HG03354 (cell line): ENCODE measurements at regions not wholly inside any gene's neighbourhood (a gene's known extent, or its start where the extent isn't known, plus 50 kb on each side); places are given as distances from the start of the nearest gene placed in this dataset.

Source experiments
- ATAC-seq: cut with Tn5 transposase; IDR thresholded peaks from one replicate; pipeline ENCODE4 v1.9.1; 2021; ENCODE audit warnings: mild to moderate bottlenecking; ENCODE audit not compliant: unreplicated experiment, poor library complexity, severe bottlenecking

DNA sequence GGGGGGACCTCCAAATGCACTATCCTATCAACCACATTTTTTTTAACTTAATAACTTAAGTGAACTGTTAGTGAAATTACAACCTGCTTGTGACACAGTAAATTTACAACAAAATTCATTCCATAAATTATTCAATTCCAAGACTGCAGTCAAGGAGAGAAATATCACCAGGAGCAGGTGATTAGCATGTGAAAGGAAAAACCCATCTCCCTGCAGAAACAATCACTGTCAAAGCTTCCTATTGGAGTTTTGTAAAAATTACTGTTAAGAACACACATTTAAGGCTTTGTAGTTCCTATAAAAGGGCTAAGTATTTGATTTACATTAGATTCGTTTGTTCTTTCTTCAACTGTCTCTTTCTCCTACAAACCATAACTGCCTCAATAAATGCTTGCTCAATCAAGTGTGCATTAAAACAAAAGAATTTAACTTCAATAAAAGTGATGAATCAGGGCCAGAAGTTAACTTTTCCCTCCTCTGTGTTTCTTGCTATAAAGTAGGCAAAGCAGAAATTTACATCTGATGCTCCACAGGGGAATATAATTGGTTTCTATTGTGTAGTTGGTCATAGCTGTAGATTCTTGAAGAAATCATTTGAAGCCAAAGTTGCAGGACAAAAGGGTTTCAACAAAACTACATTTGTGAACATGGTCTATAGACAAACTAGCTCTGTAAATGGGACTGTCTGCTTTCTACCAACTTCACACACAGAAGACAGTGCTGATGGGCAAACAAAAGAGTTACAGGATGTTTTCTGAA is 195.1 kb upstream of the PSMD7 start:
- no peak for ATAC-seq

DNA sequence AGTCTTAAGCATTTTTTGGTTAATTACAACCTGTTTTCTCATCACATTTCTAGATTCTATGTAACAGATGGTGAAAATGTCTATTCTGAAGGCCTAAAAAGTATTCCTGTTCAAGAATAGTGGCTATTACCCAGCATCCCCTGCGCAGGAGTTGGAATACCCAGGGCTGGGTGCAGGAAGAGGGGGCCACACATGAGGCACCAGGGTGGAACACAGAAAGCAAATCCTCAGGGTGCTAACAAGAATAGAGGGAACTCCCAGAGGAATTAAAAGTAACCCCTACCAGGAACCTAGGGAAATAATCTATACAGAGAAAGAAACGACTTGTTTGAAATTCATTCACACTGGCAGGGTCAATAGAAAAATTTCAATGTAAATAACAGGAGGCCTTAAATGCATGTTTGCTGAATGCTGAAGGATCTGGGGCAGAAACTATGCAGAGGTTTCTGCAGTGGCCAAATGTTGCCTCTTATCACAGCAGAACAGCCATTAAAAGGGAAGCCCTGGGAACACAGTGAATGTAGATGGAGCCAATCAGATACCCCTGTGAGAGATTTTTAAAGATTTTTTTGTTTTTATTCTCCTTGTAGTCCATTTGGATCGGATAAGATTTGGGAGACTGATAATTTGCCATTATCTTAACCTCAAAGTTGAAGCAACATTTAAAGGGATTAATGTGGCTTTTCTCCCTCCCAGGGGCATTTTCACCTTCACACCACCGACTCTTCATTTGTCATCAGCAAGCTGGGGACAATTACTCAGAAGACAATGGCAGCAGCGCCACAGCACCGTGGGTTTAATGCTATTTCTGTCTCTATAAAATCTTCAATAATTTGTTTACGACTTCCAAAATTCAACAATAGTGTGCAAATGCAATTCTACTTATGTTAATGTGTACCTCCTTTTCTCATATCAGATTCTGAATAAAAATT is 196.0 kb upstream of the PSMD7 start:
- no peak for ATAC-seq

DNA sequence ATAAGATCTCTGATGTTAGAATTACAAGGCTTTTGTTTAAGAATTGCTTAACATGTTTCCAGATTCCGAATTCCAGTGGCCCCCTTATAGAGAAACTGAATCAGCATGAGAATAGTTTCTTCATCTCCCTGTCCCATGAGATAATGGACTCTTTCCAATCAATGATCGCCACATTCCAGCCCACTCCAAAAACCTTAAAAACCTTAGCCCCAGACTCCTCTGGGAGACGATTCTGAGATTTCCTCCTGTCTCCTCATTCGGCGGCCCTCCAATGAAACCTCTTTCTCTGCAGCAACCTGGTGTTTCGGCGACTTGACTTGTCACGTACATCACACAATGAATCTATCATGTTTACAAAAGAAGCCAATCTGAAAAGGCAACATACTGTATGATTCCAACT is 197.1 kb upstream of the PSMD7 start:
- ATAC-seq: no peak

DNA sequence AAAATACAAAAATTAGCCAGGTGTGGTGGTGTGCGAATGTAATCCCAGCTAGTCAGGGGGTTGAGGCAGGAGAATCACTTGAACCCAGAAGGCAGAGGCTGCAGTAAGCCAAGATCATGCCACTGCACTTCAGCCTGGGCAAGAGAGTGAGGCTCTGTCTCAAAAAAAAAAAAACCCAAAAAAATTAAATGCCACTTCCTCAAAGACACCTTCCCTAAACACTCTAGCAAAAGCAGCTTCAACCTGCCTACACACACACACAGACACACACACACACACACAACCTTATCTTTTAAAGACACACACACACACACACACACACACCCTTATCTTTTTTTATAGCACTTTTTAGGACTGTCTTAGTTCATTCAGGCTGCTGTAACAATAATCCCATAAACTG is 201.7 kb upstream of the PSMD7 start:
- ATAC-seq: no peak

DNA sequence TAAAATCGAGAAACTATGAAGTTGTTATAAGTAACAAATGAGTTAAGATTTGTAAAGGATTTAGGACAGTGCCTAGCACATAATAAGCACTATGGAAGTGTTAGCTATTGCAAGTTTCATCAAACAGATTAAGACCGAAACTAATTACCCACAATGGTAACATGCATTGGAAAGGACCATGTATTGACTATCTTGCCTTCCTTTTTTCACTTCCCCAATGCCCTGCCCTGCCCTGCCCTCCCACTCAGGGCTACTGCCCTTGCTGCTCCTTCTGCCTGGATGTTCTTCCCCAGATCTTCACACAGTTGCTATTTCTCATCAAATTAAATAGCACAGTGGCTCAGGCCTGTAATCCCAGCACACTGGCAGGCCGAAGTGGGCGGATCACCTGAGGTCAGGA is 202.1 kb upstream of the PSMD7 start:
- no peak for ATAC-seq

DNA sequence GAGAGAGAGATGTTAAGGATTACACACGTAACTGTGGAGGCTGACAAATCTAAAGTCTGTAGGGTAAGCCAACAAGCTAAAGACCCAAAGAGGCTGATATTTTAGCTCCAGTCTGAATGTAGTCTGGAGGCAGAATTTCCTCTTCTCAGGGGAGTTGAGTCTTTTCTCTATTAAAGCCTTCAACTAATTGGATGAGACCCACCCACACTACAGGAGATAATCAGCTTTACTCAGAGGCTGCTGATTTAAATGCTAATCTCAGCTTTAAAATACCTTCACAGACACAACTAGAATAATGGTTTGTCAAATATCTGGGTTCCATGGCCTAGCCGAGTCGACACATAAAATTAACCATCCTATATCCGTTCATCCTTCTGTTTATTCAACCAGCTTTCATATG is 204.3 kb upstream of the PSMD7 start:
- ATAC-seq: no peak

DNA sequence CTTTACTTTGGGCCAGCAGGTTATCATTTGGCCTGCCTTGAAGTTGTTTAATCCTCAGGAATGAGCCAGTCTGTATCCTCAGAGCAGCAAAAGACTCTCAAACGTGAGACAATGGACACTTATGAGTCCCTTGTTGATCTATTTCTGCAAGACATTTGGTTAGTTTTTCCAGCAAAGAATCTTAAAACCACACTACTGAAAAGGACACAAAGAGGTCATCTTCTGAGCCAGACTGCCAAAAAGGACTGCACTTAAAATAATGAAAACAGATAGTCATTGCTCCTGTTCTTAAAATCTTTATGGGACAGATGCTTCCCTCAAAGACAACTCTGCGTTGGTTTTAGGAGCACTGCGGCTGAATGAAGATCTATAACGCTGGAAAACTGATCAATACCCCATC is 205.7 kb upstream of the PSMD7 start:
- no peak for ATAC-seq

DNA sequence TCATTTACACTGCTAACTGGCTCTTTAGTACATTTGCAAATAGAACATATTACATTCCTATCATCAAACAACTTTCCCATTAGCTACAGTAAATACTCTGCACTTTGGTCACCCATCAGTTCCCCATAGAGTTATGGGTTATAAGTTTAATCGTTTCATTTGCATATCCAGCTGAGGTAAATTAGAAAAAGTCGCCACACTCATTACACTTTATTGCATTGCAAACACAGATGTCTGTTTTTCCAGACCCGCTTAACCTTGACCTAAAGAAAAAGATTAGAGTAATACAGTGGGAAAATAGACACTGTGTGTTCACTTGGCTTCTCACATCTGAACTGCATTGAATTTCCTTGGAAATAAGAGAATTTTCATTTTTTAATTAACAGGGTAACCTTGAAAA is 213.1 kb upstream of the PSMD7 start:
- ATAC-seq: no peak

DNA sequence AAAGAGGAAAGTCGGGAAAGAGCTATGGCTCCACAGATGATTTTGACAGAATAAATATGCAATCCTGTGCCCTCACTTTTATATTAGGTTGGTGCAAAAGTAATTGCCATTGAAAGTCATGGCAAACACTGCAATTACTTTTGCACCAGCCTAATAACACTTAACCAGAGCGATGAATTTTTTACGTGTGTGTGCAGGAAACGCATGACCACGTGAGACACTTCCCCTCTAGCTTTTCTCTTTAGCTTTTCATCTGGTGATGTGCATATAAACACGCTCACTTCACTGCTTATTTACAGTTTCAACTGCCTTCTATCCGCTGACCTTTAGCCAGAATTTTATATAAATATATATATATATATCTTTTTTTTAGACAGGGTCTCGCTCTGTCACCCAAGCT is 216.3 kb upstream of the PSMD7 start:
- ATAC-seq: no peak

DNA sequence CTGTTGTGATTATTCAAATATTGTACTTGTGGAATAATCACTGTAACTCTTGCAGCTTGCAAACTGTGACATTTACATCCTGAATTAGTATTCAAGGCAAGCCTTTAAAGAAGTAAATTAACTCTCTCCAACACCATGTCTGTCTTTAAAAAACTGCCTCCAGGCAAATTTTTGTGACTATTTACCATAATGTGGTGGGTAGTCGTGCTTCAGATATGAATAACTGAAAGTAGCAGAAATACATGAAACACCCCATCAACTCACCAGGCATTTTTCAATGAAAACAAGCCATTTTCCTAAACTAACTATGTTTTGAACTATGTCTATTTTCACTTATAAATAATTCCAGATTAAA is 217.4 kb upstream of the PSMD7 start:
- ATAC-seq: peak; percentile 78

DNA sequence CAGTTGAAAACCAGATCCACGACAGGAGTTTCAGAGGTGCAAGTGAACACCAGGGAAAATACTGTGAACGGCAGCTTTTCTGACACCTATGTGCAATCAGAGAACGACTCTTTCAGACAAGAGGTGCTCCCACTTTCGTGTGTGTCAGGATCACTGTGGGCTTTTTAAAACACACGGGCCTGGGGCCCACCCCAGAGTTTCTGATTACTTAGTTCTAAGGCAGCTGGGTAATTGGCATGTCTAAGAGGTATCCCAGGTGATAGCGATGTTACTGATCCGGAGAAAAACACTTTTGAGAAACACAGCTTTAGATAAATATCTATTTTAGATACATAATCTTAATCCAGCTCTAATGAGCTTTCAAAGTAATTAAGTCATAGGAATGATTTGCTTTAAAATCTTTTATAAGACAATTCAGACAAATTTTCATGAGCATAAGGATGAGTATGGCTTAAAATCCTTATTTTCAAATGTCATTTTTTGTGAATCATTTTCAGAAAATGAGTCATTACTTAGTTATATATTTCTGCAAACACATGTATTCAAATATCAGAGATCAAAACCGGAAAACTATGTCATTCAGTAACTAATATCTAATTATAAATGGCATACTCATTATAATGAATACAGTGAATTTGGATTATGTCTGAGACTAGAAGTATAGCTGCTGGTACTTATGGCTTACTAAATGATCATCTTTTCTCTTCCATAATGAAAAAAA is 217.9 kb upstream of the PSMD7 start:
- peak; percentile 84 for ATAC-seq

DNA sequence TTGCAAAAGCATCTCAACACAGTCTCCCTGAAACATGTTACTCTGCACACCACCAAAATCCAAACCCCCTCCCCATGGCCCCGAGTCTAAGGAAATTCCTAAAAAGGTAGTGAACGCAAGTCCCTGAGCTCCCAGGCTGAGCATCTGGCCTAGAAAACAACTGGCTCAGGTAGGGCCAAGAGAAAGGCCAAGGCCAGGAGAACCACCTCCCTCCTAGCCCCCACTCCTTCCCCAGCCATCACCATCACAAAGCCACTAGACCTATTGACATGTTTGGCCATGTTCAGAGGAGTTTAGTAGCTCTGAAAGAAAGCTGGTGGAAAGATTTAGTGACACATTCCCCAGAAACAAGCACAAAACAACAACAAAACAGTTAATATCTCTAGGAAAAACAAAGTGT is 220.0 kb upstream of the PSMD7 start:
- ATAC-seq: no peak

DNA sequence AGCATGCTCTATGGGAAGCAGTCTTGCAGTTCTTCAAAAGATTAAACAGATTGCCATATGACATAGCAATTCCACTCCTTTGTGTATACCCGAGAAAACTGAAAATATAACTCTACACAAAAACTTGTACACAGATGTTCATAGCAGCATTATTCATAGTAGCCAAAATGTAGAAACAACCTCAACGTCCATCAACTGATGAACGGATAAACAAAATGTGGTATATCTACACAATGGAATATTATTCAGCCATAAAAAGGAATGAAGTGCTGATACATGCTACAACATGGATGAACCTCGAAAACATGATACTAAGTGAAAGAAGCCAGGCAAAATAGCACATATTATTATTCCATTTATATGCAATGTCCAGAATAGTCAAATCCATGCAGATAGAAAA is 221.2 kb upstream of the PSMD7 start:
- ATAC-seq: no peak

DNA sequence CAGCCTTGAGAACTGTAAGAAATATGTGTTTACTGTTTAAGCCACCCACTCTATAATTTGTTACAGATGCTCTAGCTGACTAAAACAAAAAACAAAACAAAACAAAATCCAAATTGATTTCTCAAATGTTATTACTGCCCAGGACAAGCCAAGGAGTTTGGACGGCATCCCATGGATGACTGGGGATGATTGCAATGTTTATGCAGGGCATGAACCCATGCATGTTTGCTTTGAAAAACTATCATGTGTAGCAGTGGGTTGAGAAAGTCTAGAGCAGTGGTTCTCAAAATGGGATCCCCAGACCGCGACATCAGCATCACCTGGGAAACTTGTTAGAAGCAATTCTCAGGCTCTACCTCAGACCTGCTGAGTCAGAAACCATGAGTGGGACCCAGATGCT is 223.2 kb upstream of the PSMD7 start:
- ATAC-seq: no peak

DNA sequence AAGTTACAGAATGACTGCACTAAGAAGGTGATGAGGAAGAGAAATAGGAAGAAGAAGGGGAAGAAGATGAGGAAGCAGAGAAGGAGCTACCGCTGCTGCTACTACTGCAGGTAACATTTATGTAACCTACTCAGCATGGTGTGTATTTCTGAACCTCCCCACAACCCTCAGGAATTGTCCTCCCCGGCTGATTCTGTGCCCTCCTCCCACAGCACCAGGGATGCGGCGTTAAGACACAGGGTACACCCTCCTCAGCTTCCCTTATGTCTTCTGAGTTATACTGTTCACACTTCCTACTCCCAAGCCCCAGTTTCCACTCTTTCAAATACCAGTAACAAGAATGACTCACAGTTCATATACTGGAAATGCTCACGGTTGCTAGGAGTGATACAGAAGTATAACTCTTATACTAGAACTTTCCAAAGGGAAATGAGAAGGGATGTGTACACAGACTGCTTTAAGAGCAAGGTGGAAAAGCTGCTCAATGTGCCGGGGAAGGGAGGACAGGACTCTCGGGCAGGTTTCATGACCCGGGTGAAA is 224.5 kb upstream of the PSMD7 start:
- ATAC-seq: no peak

DNA sequence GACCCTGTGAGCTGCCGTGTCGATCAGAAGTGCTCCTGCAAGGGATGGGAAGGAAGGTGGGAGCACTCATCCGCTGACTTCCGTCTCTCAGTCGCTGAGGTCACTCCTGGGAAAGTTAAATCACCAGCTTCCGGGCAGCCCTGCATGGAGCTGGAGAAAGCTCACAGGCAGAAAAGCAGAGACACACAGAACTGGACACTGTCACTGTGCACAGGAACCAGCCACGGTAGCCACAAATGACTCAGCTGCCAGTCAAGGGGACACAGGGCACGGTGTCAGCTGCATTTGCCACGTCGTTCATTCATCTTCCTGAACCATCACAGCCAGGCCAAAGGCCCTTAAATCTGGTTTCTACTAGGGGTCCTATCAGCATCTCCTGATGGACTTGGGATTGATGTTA is 226.4 kb upstream of the PSMD7 start:
- ATAC-seq: no peak

DNA sequence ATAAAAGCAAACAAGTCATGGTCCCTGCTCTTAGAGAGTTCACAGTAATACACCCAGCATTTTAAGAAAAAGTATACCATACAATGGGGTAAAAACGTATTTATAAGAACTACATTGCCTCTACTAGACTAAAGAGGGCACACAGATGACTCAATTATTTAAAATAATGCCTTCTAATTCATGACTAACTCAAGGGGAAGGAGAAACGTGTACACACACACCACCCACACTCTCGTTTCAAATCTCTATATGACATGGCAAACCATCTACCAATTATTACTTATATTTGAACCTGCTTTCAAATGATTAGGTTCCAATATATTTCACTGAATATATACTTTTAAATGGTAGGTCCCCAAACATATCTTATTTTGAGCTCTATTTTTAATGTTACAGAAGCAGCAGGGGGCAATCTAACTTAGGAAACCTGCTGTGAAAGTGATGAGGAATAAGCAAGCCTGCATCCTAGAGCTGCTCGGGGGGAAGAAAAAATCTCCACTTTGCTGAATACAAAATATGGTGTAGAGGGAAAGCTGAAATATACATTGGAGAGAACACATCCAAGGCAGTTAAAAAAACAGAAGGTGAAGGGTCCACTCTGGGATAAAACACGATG is 232.4 kb upstream of the PSMD7 start:
- no peak for ATAC-seq

DNA sequence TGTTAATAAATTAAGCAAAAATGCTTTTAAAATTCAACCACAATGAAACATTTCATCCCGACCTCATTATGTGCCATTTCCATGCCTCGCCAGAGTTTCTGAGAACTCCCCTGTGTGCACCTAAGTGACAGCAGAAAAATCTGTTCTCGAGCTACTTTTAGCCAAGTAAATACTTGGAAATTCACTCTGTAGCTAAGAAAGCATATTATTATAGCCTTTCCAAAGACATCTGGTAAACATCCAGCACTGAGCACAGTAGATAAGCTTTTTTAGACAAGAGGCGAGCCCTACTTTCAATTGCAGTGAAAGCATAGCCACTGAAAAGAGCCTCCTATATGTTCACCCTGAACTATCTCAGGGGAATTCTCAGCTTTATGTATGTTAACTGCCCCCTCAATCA is 242.8 kb upstream of the PSMD7 start:
- ATAC-seq: no peak

DNA sequence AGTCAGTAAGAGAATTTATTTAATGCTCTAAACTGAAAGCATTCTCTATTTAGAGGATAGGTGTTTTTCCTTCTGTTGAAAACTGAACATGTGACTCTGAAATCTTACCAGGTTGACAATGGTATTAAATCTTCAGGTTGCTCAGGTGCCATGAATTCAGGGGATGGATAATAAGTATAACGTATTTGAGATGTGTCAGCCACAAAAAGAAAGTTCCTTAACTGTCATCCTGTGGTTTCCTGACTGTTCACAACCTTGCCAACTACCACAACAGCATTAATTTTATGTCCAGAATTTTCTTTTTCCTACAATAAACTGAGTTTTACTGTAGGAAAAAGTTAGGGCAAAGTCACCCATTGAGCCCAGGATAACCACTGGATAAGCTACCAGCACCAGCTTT is 243.3 kb upstream of the PSMD7 start:
- no peak for ATAC-seq

DNA sequence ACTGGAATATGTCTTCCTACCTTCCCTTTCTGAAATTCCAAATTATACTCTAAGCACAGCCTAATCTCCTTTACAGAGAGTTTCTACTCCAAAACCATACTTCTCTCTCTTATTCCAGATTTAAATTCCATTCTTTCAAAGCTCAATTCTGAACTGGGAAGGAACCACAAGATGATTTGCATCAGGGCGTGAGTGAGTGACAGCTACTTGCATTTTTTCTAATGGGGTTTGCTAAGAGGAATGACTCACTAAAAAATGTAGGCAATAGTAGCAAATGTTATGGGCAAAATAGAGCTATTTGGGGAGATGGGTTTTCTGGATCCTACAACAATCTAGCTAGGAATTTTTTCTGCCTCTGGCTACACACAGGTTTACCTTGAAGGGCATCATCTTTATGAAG is 244.6 kb upstream of the PSMD7 start:
- no peak for ATAC-seq
